GM21381 (cell line): ENCODE measurements at regions not wholly inside any gene's neighbourhood (a gene's known extent, or its start where the extent isn't known, plus 50 kb on each side); places are given as distances from the start of the nearest gene placed in this dataset.
"Not testable (repeated sequence)": the region's sequence is repeated elsewhere in the genome, so short reads cannot be mapped to it uniquely, and the experiment has no call there.

ENCODE experiments used
- ATAC-seq: cut with Tn5 transposase; IDR thresholded peaks from one replicate; pipeline ENCODE4 v1.9.1; 2021; ENCODE audit warnings: mild to moderate bottlenecking, moderate library complexity; ENCODE audit not compliant: unreplicated experiment

DNA sequence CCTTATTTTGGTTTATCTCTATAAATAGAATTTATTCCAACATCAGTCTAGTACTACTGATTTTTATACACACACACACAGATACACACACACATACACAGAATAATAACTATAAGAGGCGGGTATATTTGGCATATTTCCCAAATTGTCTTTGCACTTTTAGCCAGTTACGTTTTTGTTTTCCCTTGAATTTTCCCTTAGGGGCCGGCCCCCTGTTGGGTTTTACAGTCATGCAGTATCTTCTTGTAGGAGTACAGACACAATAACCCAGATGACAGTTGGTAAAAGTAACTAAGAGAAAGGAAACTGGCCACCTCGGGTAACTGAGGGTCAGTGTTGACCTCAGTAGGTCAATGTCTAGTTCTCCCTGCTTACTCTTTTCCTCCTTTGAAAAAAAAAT, 50.9 kb downstream of the DISP1 start:
- ATAC-seq = no peak

DNA sequence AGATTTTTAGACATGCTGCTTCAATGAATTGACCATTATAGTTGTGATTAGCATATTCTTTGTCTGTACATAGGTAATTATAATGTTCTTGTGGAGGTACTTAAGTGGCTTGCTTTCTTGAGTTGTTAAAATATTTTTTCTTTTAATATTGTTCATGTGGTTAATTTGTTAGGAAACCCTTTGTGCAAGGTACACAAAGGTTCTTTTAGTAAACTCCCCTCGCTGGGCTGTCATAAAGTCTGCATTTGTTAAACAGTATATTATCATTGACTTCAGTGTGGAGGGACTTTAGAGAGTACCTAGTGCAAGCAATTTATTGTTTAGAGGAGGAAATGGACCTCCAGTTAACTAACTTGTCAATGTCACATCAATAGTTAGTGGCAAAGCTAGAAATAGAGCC, 52.5 kb downstream of the DISP1 start:
- no peak for ATAC-seq

DNA sequence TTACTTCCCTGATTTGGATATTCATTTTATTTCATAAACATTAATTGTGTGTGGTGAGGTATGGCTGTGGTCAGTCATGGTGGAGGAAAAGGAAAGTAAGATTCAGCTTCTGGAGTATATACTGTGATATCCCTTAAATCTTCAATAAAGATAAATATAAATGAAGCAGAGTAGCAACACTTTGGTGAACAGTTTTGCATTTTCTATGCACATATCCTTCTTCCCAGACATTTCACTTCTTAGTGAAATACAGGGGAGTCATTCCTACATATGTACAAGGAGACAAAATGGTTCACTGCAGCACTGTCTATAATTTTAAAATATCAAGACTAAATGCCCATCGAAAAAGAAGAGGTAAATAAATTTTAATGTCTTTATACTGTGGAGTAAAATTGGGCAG, 61.3 kb downstream of the DISP1 start:
- ATAC-seq = no peak

DNA sequence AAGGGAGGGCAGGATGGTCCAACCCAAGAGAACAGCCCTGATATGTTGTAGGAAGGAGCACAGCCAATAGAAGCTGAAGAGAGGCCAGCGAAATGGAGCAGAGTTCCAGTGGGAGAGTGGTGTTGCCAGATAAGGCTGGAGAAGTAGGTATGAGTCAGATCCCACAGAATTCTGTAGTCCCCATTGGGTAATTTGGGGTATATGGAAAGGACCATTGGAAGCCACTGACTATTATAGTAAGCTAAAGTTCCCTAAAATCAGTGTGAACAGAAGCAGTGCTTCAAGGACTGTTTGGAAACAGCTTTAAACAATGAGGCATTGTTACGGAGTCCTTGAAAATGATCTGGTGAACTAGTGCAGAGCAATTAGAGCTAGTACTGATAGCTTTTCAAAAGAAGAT, 63.0 kb downstream of the DISP1 start:
- no peak for ATAC-seq

DNA sequence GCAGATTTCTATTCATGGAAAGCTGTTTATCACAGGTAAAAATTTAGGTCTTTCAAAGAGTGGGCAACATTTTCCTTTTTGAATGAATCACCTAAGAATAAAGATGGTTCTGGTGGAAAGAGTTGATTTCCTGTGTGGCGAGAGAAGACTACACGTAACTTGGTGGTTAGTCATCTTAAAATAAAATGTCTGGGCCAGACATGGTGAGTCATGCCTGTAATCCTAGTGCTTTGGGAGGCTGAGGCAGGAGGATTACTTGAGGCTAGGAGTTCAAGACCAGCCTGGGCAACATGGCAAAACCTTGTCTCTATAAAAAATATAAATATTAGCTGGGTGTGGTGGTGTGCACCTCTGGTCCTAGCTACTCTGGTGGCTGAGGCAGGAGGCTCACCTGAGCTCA, 65.7 kb downstream of the DISP1 start:
- ATAC-seq = no peak

DNA sequence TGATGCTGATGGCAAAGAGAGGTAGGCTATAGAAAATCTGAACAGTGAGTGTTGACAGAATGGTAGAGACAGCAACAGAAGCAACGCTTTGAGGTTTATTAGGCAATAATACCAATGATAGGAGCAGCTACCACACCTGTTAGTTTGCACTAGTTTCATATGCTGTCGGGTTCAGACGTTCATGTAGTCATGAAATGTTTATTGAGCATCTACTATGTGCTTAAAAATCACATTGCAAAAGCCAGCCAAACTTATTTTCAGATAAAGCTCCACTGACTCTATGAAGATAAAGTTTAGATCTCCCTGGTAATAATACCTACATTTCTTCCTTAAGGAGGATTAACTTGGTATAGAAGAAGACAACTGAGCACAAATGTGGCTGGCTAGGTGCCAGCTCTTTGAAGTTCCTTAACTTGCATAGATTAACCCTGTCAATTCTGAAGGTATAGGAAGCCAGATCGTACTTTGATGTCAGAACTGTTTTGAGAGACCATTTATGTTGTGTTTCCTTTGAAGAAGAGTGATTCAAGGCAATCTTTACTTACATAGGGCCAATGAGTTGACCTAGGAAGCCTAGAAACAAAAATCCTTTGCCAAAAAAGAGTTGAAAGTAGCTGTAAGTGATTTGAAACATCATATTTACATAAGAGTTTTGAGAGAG, 71.5 kb downstream of the DISP1 start:
- no peak for ATAC-seq

DNA sequence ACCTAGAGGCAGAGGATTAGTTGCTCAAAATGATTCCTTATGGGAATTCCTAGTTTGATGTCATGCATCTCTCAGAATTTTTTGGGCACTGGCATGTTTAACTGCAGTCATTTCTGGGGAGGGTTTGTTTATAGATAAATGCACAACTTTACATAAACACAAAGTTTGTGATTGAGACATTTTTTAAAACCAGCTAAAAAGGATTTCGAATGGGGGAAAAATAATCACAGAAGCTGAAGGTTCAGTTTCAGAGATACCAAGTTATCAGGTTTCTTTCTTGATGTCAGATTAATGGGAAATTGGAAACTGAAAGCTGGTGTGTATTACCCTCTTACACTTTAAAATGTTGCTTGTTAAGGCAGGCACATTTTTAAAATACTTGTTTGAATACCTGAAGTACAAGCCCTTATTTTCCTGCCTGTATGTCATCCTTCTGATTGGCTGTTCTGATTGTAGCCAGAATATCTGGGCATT, 72.1 kb downstream of the DISP1 start:
- ATAC-seq = no peak

DNA sequence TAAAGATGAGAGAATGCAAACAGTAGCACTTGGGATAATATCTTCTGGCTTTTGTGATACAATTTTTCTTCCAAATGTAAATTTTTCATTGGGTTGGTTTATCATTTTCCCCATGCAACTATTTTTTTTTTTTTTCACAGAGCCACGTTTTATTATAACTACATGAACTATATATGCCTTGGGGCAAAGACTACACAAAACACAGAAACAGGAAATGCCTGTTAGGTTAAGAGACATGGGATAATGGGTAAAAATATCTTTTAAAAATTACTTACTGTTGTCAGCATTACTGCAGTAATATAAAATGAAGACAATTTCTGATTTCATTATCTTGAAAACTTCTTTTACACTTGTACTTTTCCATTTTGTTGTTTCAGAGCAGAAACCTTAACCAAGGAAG, 74.6 kb downstream of the DISP1 start:
- ATAC-seq = no peak

DNA sequence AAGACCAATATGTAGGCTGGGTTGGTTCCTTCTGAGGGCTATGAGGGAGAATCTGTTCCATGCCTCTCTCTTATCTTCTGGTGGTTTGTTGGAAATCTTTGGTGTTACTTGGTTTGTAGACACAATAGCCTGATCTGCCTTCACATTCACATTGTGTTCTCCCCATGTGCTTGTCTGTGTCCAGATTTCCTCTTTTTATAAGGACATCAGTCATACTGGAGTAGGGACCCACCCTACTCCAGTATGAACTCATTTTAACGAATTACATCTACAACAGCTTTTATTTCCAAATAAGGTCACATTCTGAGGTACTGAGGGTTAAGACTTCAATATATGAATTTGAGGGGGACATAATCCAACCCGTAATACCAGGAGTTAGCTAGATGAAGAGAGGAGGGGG, 75.9 kb downstream of the DISP1 start:
- no peak for ATAC-seq

DNA sequence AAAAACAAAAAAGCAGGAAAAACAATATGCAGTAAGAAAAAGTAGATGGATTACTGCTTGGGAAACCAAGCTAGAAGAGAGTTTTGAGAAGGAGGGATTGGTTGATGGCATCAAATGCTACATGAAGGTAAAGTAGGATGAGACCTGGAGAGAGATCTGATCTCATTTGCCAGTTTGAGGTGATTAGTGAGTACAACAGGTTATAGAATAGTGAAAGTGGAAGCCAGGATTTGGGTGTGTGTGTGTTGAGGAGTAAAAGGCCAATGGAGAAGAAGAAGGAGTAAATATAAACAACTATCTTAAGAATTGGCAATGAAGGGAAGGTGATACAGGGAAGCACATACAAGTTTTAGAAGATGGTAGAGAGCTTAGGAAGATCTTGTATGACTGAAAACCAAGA, 76.7 kb downstream of the DISP1 start:
- no peak for ATAC-seq

DNA sequence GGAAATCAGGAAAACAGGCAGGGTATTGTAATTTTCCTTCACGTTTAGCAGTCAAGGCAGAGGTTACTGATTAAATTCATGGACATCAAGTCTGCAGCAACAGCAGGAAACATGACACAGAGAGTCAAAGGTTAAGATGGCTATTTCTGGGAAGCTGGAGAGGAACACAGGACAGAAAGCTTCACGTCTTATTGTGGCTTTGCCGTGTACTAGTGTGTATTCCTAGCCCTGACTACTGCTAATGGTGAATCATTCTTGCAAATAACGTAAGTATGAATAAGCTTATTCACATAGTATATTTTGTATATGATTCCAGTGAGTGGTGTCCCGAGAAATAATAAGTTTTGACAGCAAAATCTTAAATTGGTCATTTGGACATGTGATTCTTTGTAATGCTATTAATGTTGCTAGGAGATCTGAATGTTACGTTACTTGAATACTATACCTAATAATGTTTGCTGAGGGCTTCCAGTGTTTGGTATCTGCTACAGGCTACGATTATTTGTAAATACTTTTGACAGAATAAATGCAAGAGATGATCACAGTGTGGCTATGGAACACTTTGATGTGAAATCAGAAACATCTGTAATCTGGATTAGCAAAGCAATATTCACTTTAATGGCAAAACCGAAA, 77.4 kb downstream of the DISP1 start:
- no peak for ATAC-seq

DNA sequence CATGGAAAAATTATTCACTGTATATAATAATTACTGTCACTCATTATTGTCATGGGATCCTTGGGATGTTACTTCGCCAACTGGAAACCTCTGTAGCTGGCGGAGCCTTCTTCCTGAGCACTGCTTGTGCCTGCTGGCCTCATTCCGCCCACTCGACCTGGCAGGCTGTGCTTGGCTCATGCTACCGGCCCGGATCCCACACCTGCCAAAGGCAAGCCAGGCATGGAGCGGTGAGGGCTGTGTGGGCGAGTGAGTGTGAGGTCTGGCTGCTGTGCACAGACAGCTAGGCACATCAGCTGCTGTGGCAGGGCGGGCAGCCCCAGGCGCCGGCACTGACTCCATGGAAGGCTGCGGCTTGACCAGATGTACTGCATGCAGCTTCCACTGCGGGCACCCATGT, 78.4 kb downstream of the DISP1 start:
- ATAC-seq = no peak

DNA sequence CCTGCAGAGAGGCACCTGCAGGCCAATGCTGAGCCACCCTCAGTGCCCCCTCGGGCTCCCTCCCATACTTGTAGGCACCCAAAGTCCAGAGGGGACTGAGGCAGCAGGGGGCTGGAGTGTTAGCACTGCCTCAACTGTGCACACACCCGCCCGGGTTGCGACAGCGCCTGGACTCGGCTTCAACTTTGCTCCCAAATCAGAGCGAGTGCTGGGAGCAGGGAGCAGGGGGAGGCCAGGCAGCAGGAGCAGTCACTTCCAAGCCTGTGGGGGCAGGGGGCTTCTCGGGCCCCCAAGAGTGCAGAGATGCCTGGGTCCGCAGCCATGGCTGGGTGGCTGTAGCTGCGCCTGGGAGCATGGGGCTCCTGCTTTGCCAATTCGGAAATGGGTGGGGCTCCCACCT, 79.5 kb downstream of the DISP1 start:
- no peak for ATAC-seq

DNA sequence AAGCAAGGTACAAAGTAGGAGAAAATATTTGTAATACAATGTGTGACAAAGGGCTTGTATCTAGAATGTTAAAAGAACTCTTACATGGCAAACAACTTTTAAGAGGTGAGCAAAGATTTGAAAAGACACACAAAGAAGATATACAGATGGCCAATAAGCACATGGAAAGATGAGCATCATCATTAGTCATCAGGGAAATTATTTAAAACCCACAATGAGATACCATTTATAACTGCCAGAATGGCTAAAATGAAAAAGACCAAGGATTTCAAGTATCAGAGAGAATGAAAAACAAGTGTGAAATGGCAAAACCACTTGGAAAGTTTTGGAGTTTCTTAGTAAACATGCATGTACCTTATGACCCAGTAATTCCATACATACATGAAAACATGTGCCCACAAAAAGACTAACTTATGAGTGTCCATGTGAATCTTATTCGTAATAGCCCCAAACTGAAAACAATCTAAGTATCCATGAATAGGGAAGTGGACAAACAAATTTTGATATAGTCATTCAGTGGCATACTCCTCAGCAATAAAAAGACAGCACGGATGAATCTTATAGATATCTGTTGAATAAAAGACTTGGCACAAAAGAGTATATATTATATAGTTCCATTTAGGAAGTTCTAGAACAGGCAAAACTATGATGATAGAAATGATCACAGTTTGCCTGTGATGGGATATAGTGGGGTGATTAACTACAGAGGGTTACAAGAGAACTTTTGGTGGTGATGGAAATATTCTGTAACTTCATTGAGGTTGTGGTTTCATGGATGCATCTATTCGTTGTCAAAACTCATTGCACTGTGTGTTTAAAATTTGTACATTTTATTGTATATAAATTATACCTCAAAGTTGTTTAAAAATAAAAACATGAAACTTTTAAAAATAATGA, 82.0 kb downstream of the DISP1 start:
- no peak for ATAC-seq

DNA sequence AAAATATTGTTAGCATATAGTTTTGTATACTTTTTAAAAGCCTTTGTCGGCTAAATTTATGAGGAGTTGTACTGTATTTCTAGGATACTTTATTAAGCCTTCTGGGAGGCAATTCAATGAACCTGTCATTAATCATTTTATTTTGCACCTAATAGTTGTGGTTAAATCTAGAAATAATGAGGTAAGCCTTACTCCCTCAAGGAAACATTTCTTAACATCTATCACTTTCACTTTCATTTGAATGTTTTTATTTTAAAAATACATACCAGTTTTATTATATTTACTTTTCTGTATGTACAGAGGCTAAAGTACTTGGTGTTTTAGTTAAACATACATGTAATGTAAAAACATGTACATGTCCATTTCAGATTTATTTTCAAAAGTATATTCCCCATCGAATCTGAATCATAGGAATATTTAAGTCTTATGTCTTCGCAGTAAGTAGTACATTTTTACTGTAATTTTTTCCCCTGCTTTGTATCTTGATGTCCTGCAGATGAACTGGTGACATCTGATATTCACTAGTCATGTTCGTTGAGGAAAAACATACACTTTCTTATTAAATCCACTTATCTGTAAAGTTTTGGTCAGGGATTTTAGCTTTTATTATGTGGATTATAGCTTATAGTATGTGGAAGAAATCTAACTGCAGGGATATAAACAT, 82.8 kb downstream of the DISP1 start:
- ATAC-seq = no peak

DNA sequence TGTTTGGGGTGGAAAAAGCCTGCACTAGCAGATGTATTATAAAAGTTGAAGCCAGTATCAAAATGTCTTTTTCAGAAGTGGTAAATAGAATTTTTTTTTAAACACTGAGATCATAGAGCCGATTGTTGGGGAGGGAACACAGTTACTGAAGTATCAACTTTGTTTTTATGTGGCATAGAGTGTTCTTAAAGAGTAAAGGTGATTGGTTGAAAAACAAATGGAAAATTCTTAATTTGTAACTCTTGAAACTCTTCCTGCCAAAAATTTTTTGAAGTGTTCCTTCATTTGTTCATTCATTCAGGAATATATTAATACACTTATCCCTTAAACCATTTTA, 83.3 kb downstream of the DISP1 start:
- ATAC-seq = no peak

DNA sequence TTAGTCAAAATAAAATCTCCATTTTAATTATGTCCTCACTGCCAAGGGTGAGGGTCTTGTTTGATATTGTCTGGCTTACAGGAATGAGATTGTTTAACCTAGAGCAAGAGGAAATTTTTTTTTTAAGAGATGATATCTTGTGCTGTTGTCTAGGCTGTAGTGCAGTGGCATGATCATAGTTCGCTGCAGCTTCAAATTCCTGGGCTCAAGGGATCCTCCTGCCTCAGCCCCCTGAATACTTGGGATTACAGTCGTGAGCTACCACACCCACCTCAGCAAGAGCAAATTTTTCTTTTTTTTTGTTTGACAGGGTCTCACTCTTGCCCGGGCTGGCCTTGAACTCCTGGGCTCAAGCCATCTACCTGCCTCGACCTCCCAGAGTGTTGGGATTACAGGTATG, 84.6 kb downstream of the DISP1 start:
- no peak for ATAC-seq

DNA sequence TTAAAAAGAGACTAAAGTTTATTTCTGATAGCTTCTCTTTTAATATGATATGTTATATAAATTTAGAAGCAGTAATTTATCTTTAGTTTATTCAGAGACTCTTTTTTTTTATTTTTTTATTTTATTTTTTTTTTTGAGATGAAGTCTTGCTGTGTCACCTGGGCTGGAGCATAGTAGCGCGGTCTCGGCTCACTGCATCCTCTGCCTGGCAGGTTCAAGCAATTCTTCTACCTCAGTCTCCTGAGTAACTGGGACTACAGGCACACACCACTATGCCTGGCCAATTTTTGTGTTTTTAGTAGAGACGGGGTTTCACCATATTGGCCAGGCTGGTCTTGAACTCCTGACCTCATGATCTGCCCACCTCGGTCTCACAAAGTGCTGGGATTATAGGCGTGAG, 89.6 kb downstream of the DISP1 start:
- ATAC-seq = no peak

DNA sequence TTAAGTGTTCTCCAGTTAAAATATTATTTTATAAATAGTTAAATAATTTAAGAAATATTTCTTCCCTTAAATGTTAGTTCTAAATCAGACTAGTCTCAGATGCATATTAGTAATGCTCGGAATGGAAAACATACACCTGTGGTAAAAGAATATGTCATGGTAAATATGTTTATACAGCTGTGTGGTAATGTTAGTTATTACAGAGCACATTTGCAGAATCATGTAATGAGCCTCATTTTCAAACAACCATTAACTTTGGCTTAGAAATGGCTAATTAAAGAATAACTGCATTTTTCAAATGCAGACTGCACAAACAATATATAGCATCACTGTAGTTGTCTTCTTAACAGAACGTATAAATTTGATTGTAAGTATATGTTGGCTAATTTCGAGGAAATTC, 90.3 kb downstream of the DISP1 start:
- no peak for ATAC-seq

DNA sequence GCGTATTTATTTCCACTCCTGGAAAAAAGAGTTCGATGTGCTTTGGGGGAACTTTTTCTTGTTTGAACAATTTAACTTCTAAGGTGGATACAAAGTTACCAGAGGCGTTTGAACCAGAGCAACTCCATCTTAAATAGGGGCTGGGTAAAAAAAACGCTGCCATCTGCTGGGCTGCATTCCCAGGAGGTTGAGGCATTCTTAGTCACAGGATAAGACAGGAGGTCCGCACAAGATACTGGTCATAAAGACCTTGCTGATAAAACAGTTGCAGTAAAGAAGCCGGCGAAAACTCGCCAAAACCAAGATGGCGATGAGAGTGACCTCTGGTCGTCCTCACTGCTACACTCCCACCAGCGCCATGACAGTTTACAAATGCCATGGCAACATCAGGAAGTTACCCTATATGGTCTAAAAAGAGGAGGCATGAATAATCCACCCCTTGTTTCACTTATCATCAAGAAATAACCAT, 91.5 kb downstream of the DISP1 start:
- not testable (repeated sequence) for ATAC-seq

DNA sequence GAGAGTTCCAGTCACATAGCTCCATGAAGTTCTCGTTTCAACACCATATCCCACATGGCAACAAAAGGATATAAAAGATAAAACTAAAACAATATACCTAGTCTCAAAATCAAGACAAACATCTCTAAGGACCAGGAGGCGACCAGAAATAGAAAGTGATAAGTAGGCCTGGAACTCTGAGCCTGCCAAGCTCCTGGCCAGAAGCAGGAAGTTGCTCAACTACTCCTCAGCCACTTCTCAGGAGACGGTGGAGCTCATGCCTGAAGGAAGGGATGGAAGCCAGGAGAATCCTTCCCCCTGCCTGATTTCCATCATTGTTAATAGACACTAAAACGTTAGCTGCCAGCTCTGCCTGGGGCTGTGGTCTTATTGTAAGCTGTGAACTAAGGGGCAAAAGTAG, 94.7 kb downstream of the DISP1 start:
- no peak for ATAC-seq
